ENCODE measurements at regions not wholly inside any gene's neighbourhood (a gene's known extent, or its start where the extent isn't known, plus 50 kb on each side); places are given as distances from the start of the nearest gene placed in this dataset.

DNA sequence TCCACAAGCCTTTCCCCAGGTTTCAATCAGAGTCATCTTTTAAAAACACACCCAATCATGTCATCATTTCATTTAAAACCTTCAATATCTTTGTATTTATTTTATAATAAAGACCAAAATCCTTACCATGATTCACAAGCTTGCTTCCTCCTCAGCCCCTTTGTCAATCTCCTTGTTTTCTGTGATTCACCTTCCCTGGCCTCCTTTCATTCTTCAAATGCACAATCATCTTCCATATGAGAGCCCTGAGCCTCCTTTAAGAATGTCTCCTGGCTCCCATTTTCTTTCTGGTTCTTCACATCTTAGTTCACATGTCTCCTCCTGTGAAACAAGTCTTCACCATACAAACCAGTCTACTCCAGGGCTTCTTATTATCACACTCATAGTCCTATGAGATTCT lies 904.0 kb downstream of the SORCS3 start:
- TF ChIP-seq, protein P1, sequence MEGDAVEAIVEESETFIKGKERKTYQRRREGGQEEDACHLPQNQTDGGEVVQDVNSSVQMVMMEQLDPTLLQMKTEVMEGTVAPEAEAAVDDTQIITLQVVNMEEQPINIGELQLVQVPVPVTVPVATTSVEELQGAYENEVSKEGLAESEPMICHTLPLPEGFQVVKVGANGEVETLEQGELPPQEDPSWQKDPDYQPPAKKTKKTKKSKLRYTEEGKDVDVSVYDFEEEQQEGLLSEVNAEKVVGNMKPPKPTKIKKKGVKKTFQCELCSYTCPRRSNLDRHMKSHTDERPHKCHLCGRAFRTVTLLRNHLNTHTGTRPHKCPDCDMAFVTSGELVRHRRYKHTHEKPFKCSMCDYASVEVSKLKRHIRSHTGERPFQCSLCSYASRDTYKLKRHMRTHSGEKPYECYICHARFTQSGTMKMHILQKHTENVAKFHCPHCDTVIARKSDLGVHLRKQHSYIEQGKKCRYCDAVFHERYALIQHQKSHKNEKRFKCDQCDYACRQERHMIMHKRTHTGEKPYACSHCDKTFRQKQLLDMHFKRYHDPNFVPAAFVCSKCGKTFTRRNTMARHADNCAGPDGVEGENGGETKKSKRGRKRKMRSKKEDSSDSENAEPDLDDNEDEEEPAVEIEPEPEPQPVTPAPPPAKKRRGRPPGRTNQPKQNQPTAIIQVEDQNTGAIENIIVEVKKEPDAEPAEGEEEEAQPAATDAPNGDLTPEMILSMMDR (IDR thresholded peaks at IDR 0.05; ENCODE audit: insufficient read depth, low read length, poor library complexity, severe bottlenecking): no peak
- no peak for TF ChIP-seq EZH2phosphoT487 (conservative IDR thresholded peaks at IDR 0.05; ENCODE audit: low read length)
